ENCODE measurements at regions not wholly inside any gene's neighbourhood (a gene's known extent, or its start where the extent isn't known, plus 50 kb on each side); places are given as distances from the start of the nearest gene placed in this dataset.

- POLR2A ChIA-PET (ENCODE audit: partially characterized antibody) = no interaction called here
- whole genome bisulfite sequencing, 2 experiments (ENCODE audit: extremely low coverage in 1 of 2, insufficient coverage in 1 of 2, insufficient read length in 1 of 2, insufficient replicate concordance in 2 of 2, low coverage in 1 of 2, low lambda C conversion rate in 2 of 2, missing lambda C conversion rate in 1 of 2) = 98% methylated on average over 4 of the region's 4 CpGs; no CpG with 5 or more reads in 1 of the 2 experiments
- no peaks in the 10 kb centered on the region for H3K4me1 ChIP-seq (replicated peaks in 1 of 4; ENCODE audit: control insufficient read depth in 3 of 4, insufficient read depth in 4 of 4, low read length in 3 of 4)
- TF ChIP-seq, protein P1, sequence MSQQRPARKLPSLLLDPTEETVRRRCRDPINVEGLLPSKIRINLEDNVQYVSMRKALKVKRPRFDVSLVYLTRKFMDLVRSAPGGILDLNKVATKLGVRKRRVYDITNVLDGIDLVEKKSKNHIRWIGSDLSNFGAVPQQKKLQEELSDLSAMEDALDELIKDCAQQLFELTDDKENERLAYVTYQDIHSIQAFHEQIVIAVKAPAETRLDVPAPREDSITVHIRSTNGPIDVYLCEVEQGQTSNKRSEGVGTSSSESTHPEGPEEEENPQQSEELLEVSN (IDR thresholded peaks at IDR 0.05) = no peak
- TF ChIP-seq CBX8 (IDR thresholded peaks at IDR 0.05; ENCODE audit: borderline replicate concordance, low read depth, low read length) = no peak
- no peak for TF ChIP-seq YY1 (IDR thresholded peaks at IDR 0.05; ENCODE audit: low read depth, low read length)
- TF ChIP-seq POLR2A (IDR thresholded peaks at IDR 0.05; ENCODE audit: control extremely low read depth in 1 of 2, low read depth in 2 of 2, low read length in 2 of 2) = no peak
- TF ChIP-seq KDM5A (IDR thresholded peaks at IDR 0.05; ENCODE audit: low read length) = no peak
- TF ChIP-seq, protein P2, sequence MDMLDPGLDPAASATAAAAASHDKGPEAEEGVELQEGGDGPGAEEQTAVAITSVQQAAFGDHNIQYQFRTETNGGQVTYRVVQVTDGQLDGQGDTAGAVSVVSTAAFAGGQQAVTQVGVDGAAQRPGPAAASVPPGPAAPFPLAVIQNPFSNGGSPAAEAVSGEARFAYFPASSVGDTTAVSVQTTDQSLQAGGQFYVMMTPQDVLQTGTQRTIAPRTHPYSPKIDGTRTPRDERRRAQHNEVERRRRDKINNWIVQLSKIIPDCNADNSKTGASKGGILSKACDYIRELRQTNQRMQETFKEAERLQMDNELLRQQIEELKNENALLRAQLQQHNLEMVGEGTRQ (IDR thresholded peaks at IDR 0.05; ENCODE audit: low read length) = no peak
- TF ChIP-seq SIRT6 (IDR thresholded peaks at IDR 0.05; ENCODE audit: low read length) = no peak
- no peak for TF ChIP-seq CEBPB (IDR thresholded peaks at IDR 0.05; ENCODE audit: low read depth, low read length)
- no peak for TF ChIP-seq KDM1A (IDR thresholded peaks at IDR 0.05; ENCODE audit: borderline replicate concordance, low read length)
- TF ChIP-seq MAFK (IDR thresholded peaks at IDR 0.05; ENCODE audit: low read depth, low read length) = no peak
- TF ChIP-seq RXRA (IDR thresholded peaks at IDR 0.05; ENCODE audit: insufficient read depth, low read depth, low read length) = no peak
- TF ChIP-seq EGR1 (IDR thresholded peaks at IDR 0.05; ENCODE audit: borderline replicate concordance, low read depth, low read length) = no peak
- TF ChIP-seq, protein P3, sequence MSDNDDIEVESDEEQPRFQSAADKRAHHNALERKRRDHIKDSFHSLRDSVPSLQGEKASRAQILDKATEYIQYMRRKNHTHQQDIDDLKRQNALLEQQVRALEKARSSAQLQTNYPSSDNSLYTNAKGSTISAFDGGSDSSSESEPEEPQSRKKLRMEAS (IDR thresholded peaks at IDR 0.05) = no peak
- TF ChIP-seq GABPA (IDR thresholded peaks at IDR 0.05; ENCODE audit: borderline replicate concordance, insufficient read depth, low read length) = no peak
Observed at GRCh38 chr3:40655551-40655950, 130.8 kb downstream of the ZNF621 start.

More at GRCh38 chr3:40655551-40655950, 130.8 kb downstream of the ZNF621 start:
- Histone ChIP-seq H3K9me3 (ENCODE audit: insufficient read depth in 2 of 2, low read depth in 1 of 2, low read length in 1 of 2) (no peaks in the 10 kb centered on the region), H3K36me3 (ENCODE audit: control insufficient read depth in 2 of 4, insufficient read depth in 4 of 4, low read length in 3 of 4) (no peaks in the 10 kb centered on the region), H4K91ac (replicated peaks; ENCODE audit: insufficient read length, low read length) (no peak overlapping the region), H3K9ac (replicated peaks in 1 of 4; ENCODE audit: extremely low read depth in 1 of 4, low read depth in 3 of 4, low read length in 3 of 4) (no peak overlapping the region), H2BK120ac (replicated peaks; ENCODE audit: low read depth, low read length) (no peak overlapping the region), H2BK5ac (ENCODE audit: low read depth, low read length) (no peak overlapping the region), H4K5ac (ENCODE audit: insufficient read length, low read depth, low read length) (no peak overlapping the region), H3K23me2 (ENCODE audit: low read depth, low read length) (no peaks in the 10 kb centered on the region), H3K79me2 (ENCODE audit: control insufficient read depth in 1 of 2, insufficient read depth in 2 of 2, low read length in 2 of 2) (no peaks in the 10 kb centered on the region), H3K18ac (ENCODE audit: extremely low read depth, low read length) (no peak overlapping the region), H2AFZ (ENCODE audit: low read length) (no peak overlapping the region), H3K56ac (replicated peaks; ENCODE audit: insufficient read length, low read depth, low read length) (no peak overlapping the region), H2BK15ac (ENCODE audit: low read length) (no peak overlapping the region), H4K8ac (ENCODE audit: extremely low read depth, insufficient read depth, low read length) (no peak overlapping the region), H3K4ac (replicated peaks; ENCODE audit: insufficient read length, low read depth, low read length) (no peak overlapping the region), H3K14ac (ENCODE audit: insufficient read length) (no peak overlapping the region), H3K79me1 (ENCODE audit: low read depth, low read length) (no peaks in the 10 kb centered on the region), H2BK12ac (ENCODE audit: low read depth, low read length) (no peak overlapping the region), H2BK20ac (ENCODE audit: low read length) (no peak overlapping the region), H2AK5ac (ENCODE audit: low read depth, low read length) (no peak overlapping the region), H4K20me1 (replicated peaks in 1 of 2; ENCODE audit: control insufficient read depth in 1 of 2, insufficient read depth in 2 of 2, low read length in 2 of 2) (no peaks in the 10 kb centered on the region), H3K27me3 (replicated peaks in 1 of 4; ENCODE audit: control insufficient read depth in 3 of 4, extremely low read depth in 1 of 4, insufficient read depth in 3 of 4, low read length in 3 of 4) (no peaks in the 10 kb centered on the region), H3K23ac (ENCODE audit: insufficient read length) (no peak overlapping the region), H3K4me2 (ENCODE audit: insufficient read depth in 1 of 2, low read depth in 2 of 2, low read length in 2 of 2) (no peak overlapping the region), H3K4me3 (ENCODE audit: extremely low read depth in 1 of 4, insufficient read depth in 2 of 4, low read depth in 3 of 4, low read length in 4 of 4) (no peak overlapping the region), H3K27ac (ENCODE audit: low read depth, low read length) (no peak overlapping the region)
- CTCF ChIA-PET (ENCODE audit: partially characterized antibody) = no interaction called here
- no peak for DNase-seq (ENCODE audit: low read depth in 1 of 2, low spot score in 2 of 2)
- FAIRE-seq = no peak
